Osteoblast (primary cell): ENCODE measurements at regions not wholly inside any gene's neighbourhood (a gene's known extent, or its start where the extent isn't known, plus 50 kb on each side); places are given as distances from the start of the nearest gene placed in this dataset.

Experiments used
- DNase-seq: peaks from one replicate; pipeline ENCODE4 v3.0.0; 2011; ENCODE audit warnings: low spot score, mixed read lengths; ENCODE audit not compliant: insufficient read length; ENCODE audit errors: missing footprints
- H2AFZ ChIP-seq: 2 replicates; pipeline ENCODE4 v1.6.0; 2011; ENCODE audit warnings: mild to moderate bottlenecking, low read length
- H3K27ac ChIP-seq: 2 replicates; pipeline ENCODE4 v1.5.1; 2011; ENCODE audit warnings: mild to moderate bottlenecking, low read depth, low read length, moderate library complexity
- H3K27me3 ChIP-seq: 2 replicates; pipeline ENCODE4 v1.6.0; 2012; ENCODE audit warnings: mild to moderate bottlenecking, control low read depth, inconsistent platforms, low read length, moderate library complexity; ENCODE audit not compliant: insufficient read depth
- H3K36me3 ChIP-seq: 2 replicates; pipeline ENCODE4 v1.5.1; 2011; ENCODE audit warnings: mild to moderate bottlenecking, low read length, control low read depth, moderate library complexity; ENCODE audit not compliant: insufficient read depth
- H3K4me1 ChIP-seq: 2 replicates; pipeline ENCODE4 v1.5.1; 2011; ENCODE audit warnings: mild to moderate bottlenecking, low read length, control low read depth, moderate library complexity; ENCODE audit not compliant: insufficient read depth
- H3K4me2 ChIP-seq: 2 replicates; pipeline ENCODE4 v1.6.0; 2011; ENCODE audit warnings: mild to moderate bottlenecking, low read length; ENCODE audit not compliant: insufficient read depth
- H3K4me3 ChIP-seq: fragments of 200-600 bp; sonication (generic); 3 replicates; pipeline ENCODE4 v1.5.1; 2012; ENCODE audit warnings: mild to moderate bottlenecking, low read length, inconsistent platforms; ENCODE audit not compliant: insufficient read depth
- H3K79me2 ChIP-seq: 2 replicates; pipeline ENCODE4 v1.6.0; 2012; ENCODE audit warnings: mild to moderate bottlenecking, low read length, control low read depth, inconsistent platforms; ENCODE audit not compliant: insufficient read depth
- H3K9me3 ChIP-seq: 2 replicates; pipeline ENCODE4 v1.5.1; 2011; ENCODE audit warnings: low read depth, low read length, control low read depth
- H4K20me1 ChIP-seq: 2 replicates; pipeline ENCODE4 v1.6.0; 2012; ENCODE audit warnings: mild to moderate bottlenecking, low read length, control low read depth; ENCODE audit not compliant: insufficient read depth
- TF ChIP-seq, protein P1 (sequence below): IDR thresholded peaks from 2 replicates; pipeline ENCODE4 v1.5.1; 2011; ENCODE audit warnings: mild to moderate bottlenecking, low read depth, low read length, moderate library complexity; ENCODE audit errors: extremely low read depth

DNA sequence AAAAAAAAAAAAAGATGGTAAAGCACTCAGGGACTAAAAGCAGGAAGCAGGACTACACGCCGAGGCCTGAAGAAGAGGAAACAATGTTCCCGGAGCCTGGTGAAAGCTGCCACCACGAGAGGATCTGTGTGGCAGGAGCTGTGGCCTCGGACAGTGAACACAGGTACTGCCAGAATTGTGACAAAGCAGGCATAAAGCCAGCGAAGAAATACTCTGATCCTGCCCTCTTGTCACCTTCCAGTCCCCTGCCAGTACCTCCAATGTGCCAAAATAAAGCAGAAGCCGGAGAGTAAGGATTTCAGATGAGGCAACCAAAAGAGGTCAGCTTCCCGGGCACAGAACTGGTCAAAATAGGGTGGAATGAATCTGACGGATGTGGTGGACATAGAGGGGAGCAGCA, 211.5 kb upstream of the TARS1 start:
- H4K20me1 ChIP-seq: no peaks in the 10 kb centered on the region
- H3K79me2 ChIP-seq: no peaks in the 10 kb centered on the region
- DNase-seq: no peak
- H3K27ac ChIP-seq: no peak overlapping the region
- TF ChIP-seq, protein P1, sequence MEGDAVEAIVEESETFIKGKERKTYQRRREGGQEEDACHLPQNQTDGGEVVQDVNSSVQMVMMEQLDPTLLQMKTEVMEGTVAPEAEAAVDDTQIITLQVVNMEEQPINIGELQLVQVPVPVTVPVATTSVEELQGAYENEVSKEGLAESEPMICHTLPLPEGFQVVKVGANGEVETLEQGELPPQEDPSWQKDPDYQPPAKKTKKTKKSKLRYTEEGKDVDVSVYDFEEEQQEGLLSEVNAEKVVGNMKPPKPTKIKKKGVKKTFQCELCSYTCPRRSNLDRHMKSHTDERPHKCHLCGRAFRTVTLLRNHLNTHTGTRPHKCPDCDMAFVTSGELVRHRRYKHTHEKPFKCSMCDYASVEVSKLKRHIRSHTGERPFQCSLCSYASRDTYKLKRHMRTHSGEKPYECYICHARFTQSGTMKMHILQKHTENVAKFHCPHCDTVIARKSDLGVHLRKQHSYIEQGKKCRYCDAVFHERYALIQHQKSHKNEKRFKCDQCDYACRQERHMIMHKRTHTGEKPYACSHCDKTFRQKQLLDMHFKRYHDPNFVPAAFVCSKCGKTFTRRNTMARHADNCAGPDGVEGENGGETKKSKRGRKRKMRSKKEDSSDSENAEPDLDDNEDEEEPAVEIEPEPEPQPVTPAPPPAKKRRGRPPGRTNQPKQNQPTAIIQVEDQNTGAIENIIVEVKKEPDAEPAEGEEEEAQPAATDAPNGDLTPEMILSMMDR: no peak
- no peaks in the 10 kb centered on the region for H3K36me3 ChIP-seq
- peak overlapping the region; percentile 12 for H2AFZ ChIP-seq
- no peaks in the 10 kb centered on the region for H3K9me3 ChIP-seq
- H3K4me1 ChIP-seq: peaks cover 8% of the 10 kb centered on the region
- no peak overlapping the region for H3K4me2 ChIP-seq
- H3K4me3 ChIP-seq: no peak overlapping the region
- no peaks in the 10 kb centered on the region for H3K27me3 ChIP-seq

DNA sequence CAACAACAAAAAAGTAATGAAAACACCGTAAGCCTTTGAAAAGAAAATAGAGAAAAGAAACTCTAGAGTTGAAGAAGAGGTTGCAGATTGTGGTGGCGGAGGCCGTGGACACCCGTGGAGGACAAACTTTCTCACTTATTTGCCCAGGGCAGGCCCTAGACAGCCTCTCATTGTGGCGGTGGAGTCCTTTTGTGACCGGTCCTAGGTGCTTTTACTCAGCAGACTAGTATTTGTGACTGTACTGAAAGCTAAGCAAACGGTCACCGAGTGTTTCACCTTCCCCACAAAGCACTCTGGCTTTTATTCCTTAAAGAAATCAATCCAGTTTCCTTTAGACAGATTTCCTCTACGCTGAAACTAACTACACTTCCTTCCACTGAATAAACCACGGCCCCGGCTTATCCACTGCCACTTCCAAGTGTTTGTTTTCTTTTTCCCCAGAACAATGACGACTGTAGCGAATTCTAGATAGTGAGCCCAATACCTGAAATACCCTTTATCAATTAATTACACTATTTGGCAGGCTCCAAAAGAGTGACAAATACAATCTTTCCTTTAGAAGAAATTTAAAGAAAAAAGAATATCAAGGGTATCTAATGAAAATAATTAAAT, 210.2 kb upstream of the TARS1 start:
- no peak overlapping the region for H3K27ac ChIP-seq
- H3K4me2 ChIP-seq: no peak overlapping the region
- DNase-seq: no peak
- no peak overlapping the region for H2AFZ ChIP-seq
- no peaks in the 10 kb centered on the region for H3K9me3 ChIP-seq
- no peaks in the 10 kb centered on the region for H3K36me3 ChIP-seq
- H3K27me3 ChIP-seq: no peaks in the 10 kb centered on the region
- H4K20me1 ChIP-seq: no peaks in the 10 kb centered on the region
- H3K79me2 ChIP-seq: no peaks in the 10 kb centered on the region
- TF ChIP-seq, protein P1: no peak
- no peak overlapping the region for H3K4me3 ChIP-seq
- peaks cover 3% of the 10 kb centered on the region for H3K4me1 ChIP-seq

DNA sequence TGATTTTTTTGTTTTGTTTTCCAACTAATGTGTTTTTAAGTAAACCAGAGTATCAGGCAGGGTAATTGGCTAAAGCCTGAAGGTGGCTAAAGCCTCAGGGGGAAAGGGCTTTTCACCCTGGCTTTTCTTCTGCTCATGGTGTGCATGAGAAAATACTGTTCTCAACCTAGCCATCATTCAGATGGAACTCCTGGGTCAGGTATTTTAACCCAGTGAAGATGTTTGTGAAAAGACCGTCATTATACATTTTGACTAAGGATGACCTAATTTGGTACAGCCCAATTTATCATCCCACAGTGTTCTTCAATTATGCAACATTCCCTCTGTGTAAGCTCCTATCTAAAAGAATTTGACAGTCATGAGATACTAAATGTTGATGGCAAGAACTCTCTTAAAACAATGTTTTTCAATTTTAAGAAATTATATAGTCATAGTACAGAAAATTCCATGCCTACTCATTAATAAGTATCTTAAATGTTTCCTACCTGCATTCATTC, 209.5 kb upstream of the TARS1 start:
- Histone ChIP-seq H3K27me3 (no peaks in the 10 kb centered on the region), H3K79me2 (no peaks in the 10 kb centered on the region), H3K9me3 (no peaks in the 10 kb centered on the region), H3K4me1 (peaks cover 3% of the 10 kb centered on the region), H3K36me3 (no peaks in the 10 kb centered on the region), H3K4me2 (no peak overlapping the region), H2AFZ (no peak overlapping the region), H4K20me1 (no peaks in the 10 kb centered on the region), H3K27ac (no peak overlapping the region), H3K4me3 (no peak overlapping the region)
- TF ChIP-seq, protein P1: no peak
- peak; percentile 17 for DNase-seq

DNA sequence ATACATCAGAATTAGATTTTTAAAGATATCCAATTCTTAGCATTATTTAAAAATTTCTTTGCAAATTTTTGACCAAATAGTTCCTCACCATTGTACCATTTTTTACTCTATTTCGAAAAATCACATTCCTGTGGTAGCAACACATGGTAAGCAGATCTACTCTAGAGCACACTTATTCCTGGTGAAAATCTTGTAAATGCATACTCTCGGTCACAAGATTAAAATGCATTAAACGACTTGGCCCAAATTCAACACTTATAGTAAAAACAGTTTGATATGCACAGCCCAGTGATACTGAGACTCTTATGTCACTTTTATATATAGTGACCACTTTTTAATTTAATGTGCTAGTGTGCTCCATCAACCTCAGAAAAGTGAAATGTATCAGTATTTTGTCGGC, 208.8 kb upstream of the TARS1 start:
- H3K79me2 ChIP-seq: no peaks in the 10 kb centered on the region
- TF ChIP-seq, protein P1: no peak
- no peaks in the 10 kb centered on the region for H3K9me3 ChIP-seq
- H4K20me1 ChIP-seq: no peaks in the 10 kb centered on the region
- no peak overlapping the region for H3K4me2 ChIP-seq
- peak; percentile 3 for DNase-seq
- no peaks in the 10 kb centered on the region for H3K27me3 ChIP-seq
- H3K27ac ChIP-seq: no peak overlapping the region
- H3K4me3 ChIP-seq: no peak overlapping the region
- H2AFZ ChIP-seq: no peak overlapping the region
- H3K36me3 ChIP-seq: no peaks in the 10 kb centered on the region
- peaks cover 3% of the 10 kb centered on the region for H3K4me1 ChIP-seq
